Suprapubic skin (tissue), 4 donors: ENCODE measurements at regions not wholly inside any gene's neighbourhood (a gene's known extent, or its start where the extent isn't known, plus 50 kb on each side); places are given as distances from the start of the nearest gene placed in this dataset.
"Not testable (repeated sequence)": the region's sequence is repeated elsewhere in the genome, so short reads cannot be mapped to it uniquely, and the experiment has no call there.

Experiments
- DNase-seq, 2 donors: peaks; one replicate each; pipeline ENCODE4 v3.0.0-alpha.2; 2019; ENCODE audit warnings: low spot score in 2 of 2
- H3K27ac ChIP-seq: fragments of 200-600 bp; sonication (generic); one replicate; pipeline ENCODE4 v1.5.1; 2019
- H3K27me3 ChIP-seq: fragments of 200-600 bp; sonication (generic); one replicate; pipeline ENCODE4 v1.5.1; 2019
- H3K36me3 ChIP-seq: fragments of 200-600 bp; sonication (generic); one replicate; pipeline ENCODE4 v1.5.1; 2019
- H3K4me1 ChIP-seq: fragments of 200-600 bp; sonication (generic); one replicate; pipeline ENCODE4 v1.5.1; 2019
- H3K4me3 ChIP-seq: fragments of 200-600 bp; sonication (generic); one replicate; pipeline ENCODE4 v1.5.1; 2019; ENCODE audit warnings: mild to moderate bottlenecking
- H3K9me3 ChIP-seq: fragments of 200-600 bp; sonication (generic); one replicate; pipeline ENCODE4 v1.5.1; 2019
- EP300 ChIP-seq: sonication (generic); formaldehyde crosslinking; IDR thresholded peaks from one replicate; pipeline ENCODE4 v1.6.1; 2017; ENCODE audit warnings: antibody characterized with exemption
- POLR2A ChIP-seq, 2 donors: fragments of 450-650 bp; IDR thresholded peaks; one replicate each; pipeline ENCODE4 v1.6.1; 2017; ENCODE audit warnings: antibody characterized with exemption in 2 of 2, mild to moderate bottlenecking in 2 of 2, moderate library complexity in 2 of 2
- POLR2AphosphoS5 ChIP-seq, 3 donors: sonication (generic); formaldehyde crosslinking; IDR thresholded peaks; one replicate each; pipeline ENCODE4 v1.6.1; 2017; ENCODE audit warnings: antibody characterized with exemption in 3 of 3
- WGBS: methylation state at CpG from one replicate; pipeline ENCODE4 v1.1.5; 2018; 5-methylcytosine and 5-hydroxymethylcytosine counted together
- TF ChIP-seq, protein P1 (sequence below), 2 donors: fragments of 200-600 bp in 1 of 2; fragments of 450-650 bp in 1 of 2; sonication (generic) in 1 of 2; IDR thresholded peaks; one replicate each; pipeline ENCODE4 v1.5.1; 2016 to 2019; ENCODE audit warnings: antibody characterized with exemption in 2 of 2, mild to moderate bottlenecking in 1 of 2, moderate library complexity in 1 of 2

DNA sequence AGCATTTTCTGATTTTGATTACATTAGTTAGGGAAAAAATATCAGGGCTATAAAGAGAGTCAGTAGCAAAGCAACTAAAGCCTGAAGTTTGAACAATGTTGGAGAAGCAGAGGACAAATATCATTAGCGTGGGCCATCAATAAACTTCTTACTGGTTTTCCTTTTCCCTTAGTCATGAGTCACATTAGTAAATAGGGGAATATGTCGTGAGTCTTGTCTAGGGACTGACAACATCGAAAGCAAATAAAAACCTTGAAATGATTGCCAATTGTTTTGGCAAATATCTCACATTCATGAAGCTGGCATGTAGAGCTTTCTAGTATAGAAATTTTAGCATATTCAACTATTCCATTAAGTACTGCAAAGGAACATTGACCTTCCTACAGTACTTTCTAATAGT is 806.0 kb upstream of the SORCS1 start:
- Histone ChIP-seq H3K4me1 (no peaks in the 10 kb centered on the region), H3K9me3 (no peaks in the 10 kb centered on the region), H3K27ac (no peak overlapping the region), H3K36me3 (no peaks in the 10 kb centered on the region), H3K4me3 (no peak overlapping the region), H3K27me3 (no peaks in the 10 kb centered on the region)
- TF ChIP-seq, protein P1, sequence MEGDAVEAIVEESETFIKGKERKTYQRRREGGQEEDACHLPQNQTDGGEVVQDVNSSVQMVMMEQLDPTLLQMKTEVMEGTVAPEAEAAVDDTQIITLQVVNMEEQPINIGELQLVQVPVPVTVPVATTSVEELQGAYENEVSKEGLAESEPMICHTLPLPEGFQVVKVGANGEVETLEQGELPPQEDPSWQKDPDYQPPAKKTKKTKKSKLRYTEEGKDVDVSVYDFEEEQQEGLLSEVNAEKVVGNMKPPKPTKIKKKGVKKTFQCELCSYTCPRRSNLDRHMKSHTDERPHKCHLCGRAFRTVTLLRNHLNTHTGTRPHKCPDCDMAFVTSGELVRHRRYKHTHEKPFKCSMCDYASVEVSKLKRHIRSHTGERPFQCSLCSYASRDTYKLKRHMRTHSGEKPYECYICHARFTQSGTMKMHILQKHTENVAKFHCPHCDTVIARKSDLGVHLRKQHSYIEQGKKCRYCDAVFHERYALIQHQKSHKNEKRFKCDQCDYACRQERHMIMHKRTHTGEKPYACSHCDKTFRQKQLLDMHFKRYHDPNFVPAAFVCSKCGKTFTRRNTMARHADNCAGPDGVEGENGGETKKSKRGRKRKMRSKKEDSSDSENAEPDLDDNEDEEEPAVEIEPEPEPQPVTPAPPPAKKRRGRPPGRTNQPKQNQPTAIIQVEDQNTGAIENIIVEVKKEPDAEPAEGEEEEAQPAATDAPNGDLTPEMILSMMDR (IDR thresholded peaks at IDR 0.05): no peak
- TF ChIP-seq POLR2A (IDR thresholded peaks at IDR 0.05): no peak
- WGBS: 84% methylated on average over 3 of the region's 3 CpGs
- no peak for DNase-seq

DNA sequence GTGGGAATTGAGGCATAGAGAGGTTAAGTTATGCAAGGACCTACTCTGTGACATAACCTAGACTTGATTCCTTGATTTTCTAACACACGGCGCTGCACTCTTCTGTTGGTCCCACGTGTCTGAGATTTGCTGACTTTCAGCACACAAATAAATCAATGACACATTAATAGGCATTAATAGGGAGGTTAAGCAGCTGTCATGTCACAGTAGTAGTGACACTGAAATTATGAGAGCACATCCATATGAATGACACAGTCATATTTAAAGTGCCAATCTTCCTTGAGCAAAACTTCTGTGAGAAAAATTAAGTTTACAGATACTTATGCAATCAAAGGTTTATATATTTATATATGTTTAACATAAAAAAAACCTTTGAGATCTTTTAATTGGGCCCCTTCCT is 805.4 kb upstream of the SORCS1 start:
- 92% methylated on average over 3 of the region's 3 CpGs for WGBS
- Histone ChIP-seq H3K4me1 (no peaks in the 10 kb centered on the region), H3K4me3 (no peak overlapping the region), H3K36me3 (no peaks in the 10 kb centered on the region), H3K27me3 (no peaks in the 10 kb centered on the region), H3K27ac (no peak overlapping the region), H3K9me3 (no peaks in the 10 kb centered on the region)
- no peak for TF ChIP-seq EP300
- TF ChIP-seq POLR2A (IDR thresholded peaks at IDR 0.05): no peak
- TF ChIP-seq POLR2AphosphoS5 (IDR thresholded peaks at IDR 0.05): no peak
- TF ChIP-seq, protein P1 (IDR thresholded peaks at IDR 0.05): no peak
- no peak for DNase-seq

DNA sequence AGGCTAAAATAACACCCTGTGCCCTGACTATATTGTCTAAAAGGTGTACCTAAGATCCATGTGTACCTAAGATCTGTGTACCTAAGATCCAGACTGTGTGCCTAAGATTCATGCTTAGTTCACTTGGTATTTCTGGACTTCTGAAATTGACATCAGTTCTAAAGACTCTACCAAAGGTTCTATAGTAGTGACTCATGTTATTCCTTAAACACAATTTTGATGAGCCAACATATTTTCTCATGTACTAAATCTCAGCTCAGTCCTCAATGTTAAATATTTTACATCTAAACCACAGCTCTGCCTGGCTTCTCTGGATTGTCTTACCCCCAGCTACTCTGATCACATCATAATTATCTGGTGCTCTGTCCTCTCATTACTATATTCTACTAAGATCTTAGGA is 802.3 kb upstream of the SORCS1 start:
- H3K36me3 ChIP-seq: no peaks in the 10 kb centered on the region
- DNase-seq: no peak

DNA sequence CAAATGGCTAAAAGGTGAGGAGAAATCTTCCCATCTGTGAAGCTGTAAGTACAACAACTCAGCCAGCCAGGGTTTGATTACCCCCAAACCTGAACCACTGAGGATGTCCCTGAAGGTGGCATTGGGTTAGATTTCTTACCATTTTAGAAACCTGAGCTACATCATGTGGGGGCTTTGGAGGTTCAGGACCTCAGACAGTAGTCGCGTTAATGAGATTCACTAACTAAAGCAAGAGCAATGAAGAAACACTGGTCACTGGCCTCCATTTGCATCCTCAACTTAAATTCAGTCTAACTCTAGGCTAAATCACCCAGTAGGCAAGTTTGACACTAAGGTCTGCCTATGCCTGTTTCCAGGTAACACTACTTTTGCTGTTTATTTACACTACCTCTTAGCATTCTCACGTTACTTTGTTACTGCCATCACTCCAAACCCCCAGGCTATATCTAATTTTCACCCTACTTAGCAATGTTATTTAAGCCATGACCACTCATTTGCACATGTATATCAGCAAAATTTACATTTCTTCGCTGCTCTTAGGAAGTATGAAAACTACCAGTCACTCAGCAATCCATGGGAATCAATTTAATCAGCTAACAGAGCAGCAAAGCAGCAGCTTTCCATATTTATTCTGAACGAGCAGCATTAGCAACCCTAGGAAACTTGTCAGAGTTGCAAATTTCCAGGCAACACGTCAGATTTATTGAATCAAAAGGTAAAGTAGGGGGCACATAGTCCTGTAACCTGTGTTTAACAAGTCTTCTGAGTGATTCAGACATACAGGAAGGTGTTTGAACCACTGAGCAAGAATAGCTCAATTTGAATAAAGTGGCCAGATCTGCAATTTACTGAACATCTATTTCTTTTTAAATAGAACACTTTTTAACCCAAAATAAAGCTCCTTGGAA is 788.4 kb upstream of the SORCS1 start:
- no peak for DNase-seq
- no peaks in the 10 kb centered on the region for H3K4me1 ChIP-seq
- WGBS: 46% methylated on average over 6 of the region's 6 CpGs
- no peaks in the 10 kb centered on the region for H3K27me3 ChIP-seq
- H3K9me3 ChIP-seq: no peaks in the 10 kb centered on the region
- no peak overlapping the region for H3K27ac ChIP-seq
- no peak overlapping the region for H3K4me3 ChIP-seq
- H3K36me3 ChIP-seq: no peaks in the 10 kb centered on the region
- no peak for TF ChIP-seq POLR2AphosphoS5 (IDR thresholded peaks at IDR 0.05)

More for the DNA sequence above, 802.3 kb upstream of the SORCS1 start:
- H3K4me1 ChIP-seq: no peaks in the 10 kb centered on the region
- H3K27me3 ChIP-seq: no peaks in the 10 kb centered on the region
- no peak overlapping the region for H3K27ac ChIP-seq
- TF ChIP-seq, protein P1 (IDR thresholded peaks at IDR 0.05): no peak
- TF ChIP-seq POLR2A (IDR thresholded peaks at IDR 0.05) (no peak), POLR2AphosphoS5 (IDR thresholded peaks at IDR 0.05) (no peak)
- H3K4me3 ChIP-seq: no peak overlapping the region
- H3K9me3 ChIP-seq: no peaks in the 10 kb centered on the region

DNA sequence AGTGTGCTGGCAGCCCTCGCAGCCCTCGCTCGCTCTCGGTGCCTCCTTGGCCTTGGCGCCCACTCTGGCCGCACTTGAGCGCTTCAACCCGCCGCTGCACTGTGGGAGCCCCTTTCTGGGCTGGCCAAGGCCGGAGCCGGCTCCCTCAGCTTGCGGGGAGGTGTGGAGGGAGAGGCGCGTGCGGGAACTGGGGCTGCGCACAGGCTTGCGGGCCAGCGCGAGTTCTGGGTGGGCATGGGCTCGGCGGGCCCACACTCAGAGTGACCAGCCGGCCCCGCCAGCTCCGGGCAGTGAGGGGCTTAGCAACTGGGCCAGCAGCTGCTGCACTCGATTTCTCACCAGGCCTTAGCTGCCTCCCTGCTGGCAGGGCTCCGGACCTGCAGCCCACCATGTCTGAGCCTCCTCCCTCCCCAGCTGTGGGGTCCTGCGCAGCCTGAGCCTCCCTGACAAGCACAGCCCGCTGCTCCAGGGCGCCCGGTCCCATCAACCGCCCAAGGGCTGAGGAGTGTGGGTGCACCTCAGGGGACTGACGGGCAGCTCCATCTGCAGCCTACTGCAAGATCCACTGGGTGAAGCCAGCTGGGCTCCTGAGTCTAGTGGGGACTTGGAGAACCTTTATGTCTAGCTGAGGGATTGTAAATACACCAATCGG is 786.0 kb upstream of the SORCS1 start:
- not testable (repeated sequence) for H3K27ac ChIP-seq, DNase-seq, H3K4me1 ChIP-seq, H3K9me3 ChIP-seq, H3K4me3 ChIP-seq, H3K27me3 ChIP-seq, H3K36me3 ChIP-seq
- 89% methylated on average over 5 of the region's 33 CpGs for WGBS

DNA sequence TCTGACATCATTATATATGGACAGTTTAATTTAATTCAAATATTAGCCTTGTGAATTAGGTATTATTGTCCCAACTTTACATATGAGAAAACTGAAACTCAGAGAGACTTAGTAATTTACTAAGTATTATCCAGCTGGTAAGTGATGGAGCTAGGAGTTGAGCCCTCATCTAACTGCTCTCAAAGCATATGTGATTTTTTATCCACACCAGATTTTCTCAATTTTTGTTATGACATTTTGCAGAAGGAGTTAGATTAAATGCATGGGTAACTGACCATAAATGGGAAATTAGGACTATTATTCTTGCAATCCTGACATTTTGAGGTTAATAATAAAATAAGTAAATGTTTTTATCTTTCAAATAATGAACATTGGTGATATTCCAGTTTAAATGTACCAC is 778.3 kb upstream of the SORCS1 start:
- Histone ChIP-seq H3K36me3 (no peaks in the 10 kb centered on the region), H3K9me3 (no peaks in the 10 kb centered on the region), H3K27ac (no peak overlapping the region), H3K4me1 (no peaks in the 10 kb centered on the region), H3K4me3 (no peak overlapping the region), H3K27me3 (no peaks in the 10 kb centered on the region)
- no peak for TF ChIP-seq EP300
- TF ChIP-seq POLR2A (IDR thresholded peaks at IDR 0.05): no peak
- no peak for TF ChIP-seq POLR2AphosphoS5 (IDR thresholded peaks at IDR 0.05)
- TF ChIP-seq, protein P1 (IDR thresholded peaks at IDR 0.05): no peak
- DNase-seq: no peak
